B cell (primary cell): ENCODE measurements at regions not wholly inside any gene's neighbourhood (a gene's known extent, or its start where the extent isn't known, plus 50 kb on each side); places are given as distances from the start of the nearest gene placed in this dataset.

Source experiments
- CTCF ChIP-seq: fragments of 200-600 bp; IDR thresholded peaks from one replicate; pipeline ENCODE4 v1.8.0; 2022; ENCODE audit warnings: antibody characterized with exemption, mild to moderate bottlenecking
- EZH2 ChIP-seq: IDR thresholded peaks from 2 replicates; pipeline ENCODE4 v1.6.1; 2012; ENCODE audit warnings: borderline replicate concordance, low read depth, mild to moderate bottlenecking, moderate library complexity, low read length; ENCODE audit not compliant: insufficient read depth, poor library complexity, severe bottlenecking

GRCh38 chr3:168501570-168501969, 405.8 kb upstream of the GOLIM4 start:
- TF ChIP-seq CTCF (no peak), EZH2 (no peak)
